IMR-90 (cell line): ENCODE measurements at regions not wholly inside any gene's neighbourhood (a gene's known extent, or its start where the extent isn't known, plus 50 kb on each side); places are given as distances from the start of the nearest gene placed in this dataset.

ENCODE experiments used
- ATAC-seq: fragments of 200-7000 bp; cut with Tn5 transposase; 2 replicates; pipeline ENCODE4 v1.9.1; 2020; ENCODE audit warnings: low read depth, mild to moderate bottlenecking, moderate library complexity
- BruUV-seq: library from RNA; stranded (reverse); fragments of 400-500 nt; replicated peaks from 2 replicates; lab custom pipeline; 2021; lab: Mats Ljungman, UMichigan
- CTCF ChIA-PET: fragments of 300-600 bp; formaldehyde crosslinking; extraction: SDS; loops from one replicate; lab custom pipeline; 2021; ENCODE audit warnings: antibody characterized with exemption; lab: Yijun Ruan, JAX
- POLR2A ChIA-PET: fragments of 300-600 bp; sonication (Branson Sonifier 250); formaldehyde crosslinking; loops from one replicate; lab custom pipeline; 2022; ENCODE audit warnings: antibody characterized with exemption; ENCODE audit not compliant: unreplicated experiment; lab: Charles Lee
- DNase-seq: peaks from one replicate; pipeline ENCODE4 v3.0.0; 2013
- H2AFZ ChIP-seq: replicated peaks from 2 replicates; pipeline ENCODE3; 2013; ENCODE audit warnings: low read length, mild to moderate bottlenecking; ENCODE audit not compliant: poor library complexity
- H2AK5ac ChIP-seq: 2 replicates; pipeline ENCODE4 v1.6.1; 2013; ENCODE audit warnings: low read depth, low read length, inconsistent platforms
- H2AK9ac ChIP-seq: replicated peaks from 2 replicates; pipeline ENCODE3; 2013; ENCODE audit warnings: mild to moderate bottlenecking, low read depth, low read length, moderate library complexity; ENCODE audit not compliant: poor library complexity
- H2BK120ac ChIP-seq: 2 replicates; pipeline ENCODE4 v1.6.1; 2013; ENCODE audit warnings: low read depth, low read length, inconsistent platforms
- H2BK15ac ChIP-seq: 3 replicates; pipeline ENCODE4 v1.6.1; 2013; ENCODE audit warnings: low read depth, low read length, inconsistent platforms
- H2BK20ac ChIP-seq: 2 replicates; pipeline ENCODE4 v1.6.1; 2013; ENCODE audit warnings: low read depth, mild to moderate bottlenecking, inconsistent platforms, low read length, moderate library complexity
- H2BK5ac ChIP-seq: 2 replicates; pipeline ENCODE4 v1.6.1; 2013; ENCODE audit warnings: mild to moderate bottlenecking, low read depth, low read length, inconsistent platforms; ENCODE audit not compliant: poor library complexity, severe bottlenecking
- H3K14ac ChIP-seq: replicated peaks from 2 replicates; pipeline ENCODE4 v1.6.1; 2013; ENCODE audit warnings: low read depth, low read length, inconsistent platforms
- H3K18ac ChIP-seq: 2 replicates; pipeline ENCODE4 v1.6.1; 2013; ENCODE audit warnings: low read depth, low read length, control low read depth
- H3K23ac ChIP-seq: 2 replicates; pipeline ENCODE4 v1.6.1; 2013; ENCODE audit warnings: low read depth, low read length, inconsistent platforms
- H3K27ac ChIP-seq: 2 replicates; pipeline ENCODE4 v1.5.1; 2013; ENCODE audit warnings: mild to moderate bottlenecking, control low read depth, low read length; ENCODE audit not compliant: insufficient read depth
- H3K27me3 ChIP-seq: 2 replicates; pipeline ENCODE4 v1.6.1; 2013; ENCODE audit warnings: low read length; ENCODE audit not compliant: control insufficient read depth, insufficient read depth
- H3K36me3 ChIP-seq: 2 replicates; pipeline ENCODE4 v1.6.1; 2013; ENCODE audit warnings: low read length, mixed read lengths; ENCODE audit not compliant: control insufficient read depth, insufficient read depth
- H3K4ac ChIP-seq: 2 replicates; pipeline ENCODE4 v1.6.1; 2013; ENCODE audit warnings: low read depth, low read length, inconsistent platforms
- H3K4me1 ChIP-seq: 2 replicates; pipeline ENCODE4 v1.6.1; 2013; ENCODE audit warnings: low read length, mixed read lengths; ENCODE audit not compliant: control insufficient read depth, insufficient read depth
- H3K4me2 ChIP-seq: 2 replicates; pipeline ENCODE4 v1.6.1; 2013; ENCODE audit warnings: low read depth, mild to moderate bottlenecking, control low read depth, low read length, moderate library complexity
- H3K4me3 ChIP-seq: 2 replicates; pipeline ENCODE4 v1.5.1; 2013; ENCODE audit warnings: low read depth, mild to moderate bottlenecking, control low read depth, low read length, moderate library complexity; ENCODE audit not compliant: insufficient read depth
- H3K56ac ChIP-seq: 2 replicates; pipeline ENCODE4 v1.6.1; 2013; ENCODE audit warnings: low read length, inconsistent platforms; ENCODE audit not compliant: insufficient read depth; ENCODE audit errors: extremely low read depth
- H3K79me1 ChIP-seq, 2 experiments: 2 replicates each; pipeline ENCODE4 v1.6.1; 2013; ENCODE audit warnings: low read length in 2 of 2, inconsistent platforms in 1 of 2, low read depth in 1 of 2
- H3K9ac ChIP-seq: 2 replicates; pipeline ENCODE4 v1.6.1; 2013; ENCODE audit warnings: low read depth, low read length, control low read depth
- H3K9me1 ChIP-seq: 2 replicates; pipeline ENCODE4 v1.6.1; 2013; ENCODE audit warnings: low read length, inconsistent platforms; ENCODE audit not compliant: insufficient read depth
- H3K9me3 ChIP-seq: 2 replicates; pipeline ENCODE4 v1.6.1; 2013; ENCODE audit warnings: low read length; ENCODE audit not compliant: control insufficient read depth, insufficient read depth
- H4K20me1 ChIP-seq: 2 replicates; pipeline ENCODE4 v1.6.1; 2013; ENCODE audit warnings: low read length, inconsistent platforms; ENCODE audit not compliant: insufficient read depth
- H4K5ac ChIP-seq: 2 replicates; pipeline ENCODE4 v1.6.1; 2013; ENCODE audit warnings: mild to moderate bottlenecking, low read depth, low read length, control low read depth
- H4K8ac ChIP-seq, 2 experiments: 2 replicates each; pipeline ENCODE4 v1.6.1; 2013; ENCODE audit warnings: low read depth in 2 of 2, low read length in 2 of 2, control low read depth in 1 of 2, inconsistent platforms in 1 of 2
- H4K91ac ChIP-seq: 2 replicates; pipeline ENCODE4 v1.6.1; 2013; ENCODE audit warnings: low read depth, low read length, inconsistent platforms; ENCODE audit not compliant: insufficient read depth
- BHLHE40 ChIP-seq: fragments of 150-350 bp; IDR thresholded peaks from 2 replicates; pipeline ENCODE4 v1.6.1; 2016; ENCODE audit warnings: mild to moderate bottlenecking, low read depth, low read length
- CEBPB ChIP-seq: IDR thresholded peaks from 2 replicates; pipeline ENCODE4 v1.6.1; 2012; ENCODE audit warnings: low read depth, low read length, improper control_type of control experiment
- CHD1 ChIP-seq: IDR thresholded peaks from 2 replicates; pipeline ENCODE4 v1.6.1; 2012; ENCODE audit warnings: low read depth, low read length, improper control_type of control experiment
- ELK1 ChIP-seq: fragments of 150-350 bp; IDR thresholded peaks from 2 replicates; pipeline ENCODE4 v1.6.1; 2016; ENCODE audit warnings: low read depth, mild to moderate bottlenecking, low read length, moderate library complexity, borderline replicate concordance
- FOS ChIP-seq: fragments of 150-350 bp; IDR thresholded peaks from 2 replicates; pipeline ENCODE4 v1.6.1; 2016; ENCODE audit warnings: low read depth, low read length
- MAFK ChIP-seq: IDR thresholded peaks from 2 replicates; pipeline ENCODE4 v1.6.1; 2012; ENCODE audit warnings: low read depth, low read length, improper control_type of control experiment
- MAZ ChIP-seq: IDR thresholded peaks from 2 replicates; pipeline ENCODE4 v1.6.1; 2012; ENCODE audit warnings: low read depth, mild to moderate bottlenecking, low read length, improper control_type of control experiment, moderate library complexity, borderline replicate concordance
- MXI1 ChIP-seq: IDR thresholded peaks from 2 replicates; pipeline ENCODE4 v1.6.1; 2012; ENCODE audit warnings: low read depth, mild to moderate bottlenecking, low read length, moderate library complexity, borderline replicate concordance
- NFE2L2 ChIP-seq: fragments of 150-350 bp; IDR thresholded peaks from 2 replicates; pipeline ENCODE4 v1.6.1; 2016; ENCODE audit warnings: low read depth, mild to moderate bottlenecking, low read length
- POLR2A ChIP-seq: IDR thresholded peaks from 2 replicates; pipeline ENCODE4 v1.6.1; 2012; ENCODE audit warnings: mild to moderate bottlenecking, low read depth, low read length
- RAD21 ChIP-seq: IDR thresholded peaks from 2 replicates; pipeline ENCODE4 v1.6.1; 2012; ENCODE audit warnings: low read length, improper control_type of control experiment
- RCOR1 ChIP-seq: IDR thresholded peaks from 2 replicates; pipeline ENCODE4 v1.6.1; 2012; ENCODE audit warnings: mild to moderate bottlenecking, low read length, improper control_type of control experiment; ENCODE audit not compliant: insufficient replicate concordance
- RFX5 ChIP-seq: IDR thresholded peaks from 2 replicates; pipeline ENCODE4 v1.8.0; 2012; ENCODE audit warnings: low read depth, mild to moderate bottlenecking, low read length, moderate library complexity
- SMC3 ChIP-seq: fragments of 150-350 bp; IDR thresholded peaks from 2 replicates; pipeline ENCODE4 v1.6.1; 2016; ENCODE audit warnings: low read depth, mild to moderate bottlenecking, antibody characterized with exemption, low read length, moderate library complexity
- USF2 ChIP-seq: fragments of 150-350 bp; IDR thresholded peaks from 2 replicates; pipeline ENCODE4 v1.6.1; 2017; ENCODE audit warnings: mild to moderate bottlenecking, antibody characterized with exemption, low read length, low read depth
- WGBS, 2 experiments: methylation state at CpG; one replicate each; pipeline versions ENCODE4 v1.1.5 to v1.1.7; 2013; ENCODE audit warnings: missing lambda C conversion rate in 2 of 2; ENCODE audit not compliant: insufficient read length in 1 of 2; ENCODE audit errors: extremely low coverage in 2 of 2; 5-methylcytosine and 5-hydroxymethylcytosine counted together
- dilution Hi-C: fragments of 300-500 bp; cut with HindIII; formaldehyde crosslinking; loops from one replicate; pipeline ENCODE4 v1.14.3; 2018; ENCODE audit warnings: low sequenced_read_pairs; ENCODE audit not compliant: unreplicated experiment
- in situ Hi-C: fragments of 300-500 bp; cut with MboI; formaldehyde crosslinking; loops from 3 replicates; pipeline ENCODE4 v1.14.3; 2019; ENCODE audit warnings: low sequenced_read_pairs, inconsistent platforms, mixed read lengths
- intact Hi-C: fragments of 100-400 bp; cut with micrococcal nuclease; formaldehyde crosslinking; loops from 2 replicates; pipeline ENCODE4 v1.10.0; 2022
- TF ChIP-seq, protein P1 (sequence below): conservative IDR thresholded peaks from 2 replicates; pipeline ENCODE4 v1.5.1; 2012; ENCODE audit warnings: mild to moderate bottlenecking, low read depth, low read length, improper control_type of control experiment

- H3K9ac ChIP-seq = no peak overlapping the region
- no peak overlapping the region for H3K23ac ChIP-seq
- H3K27ac ChIP-seq = no peak overlapping the region
- no peak overlapping the region for H2AFZ ChIP-seq
- peaks cover 6% of the 10 kb centered on the region for H3K27me3 ChIP-seq
- H2BK5ac ChIP-seq = no peak overlapping the region
- intact Hi-C loops = no loop called here
- no peak overlapping the region for H3K56ac ChIP-seq
- TF ChIP-seq NFE2L2 (no peak), RFX5 (no peak), CHD1 (no peak), RCOR1 (no peak), USF2 (no peak), MAZ (no peak), SMC3 (no peak), FOS (no peak), BHLHE40 (no peak), CEBPB (no peak), MXI1 (no peak), ELK1 (no peak), POLR2A (no peak), RAD21 (no peak), MAFK (no peak)
- TF ChIP-seq, protein P1, sequence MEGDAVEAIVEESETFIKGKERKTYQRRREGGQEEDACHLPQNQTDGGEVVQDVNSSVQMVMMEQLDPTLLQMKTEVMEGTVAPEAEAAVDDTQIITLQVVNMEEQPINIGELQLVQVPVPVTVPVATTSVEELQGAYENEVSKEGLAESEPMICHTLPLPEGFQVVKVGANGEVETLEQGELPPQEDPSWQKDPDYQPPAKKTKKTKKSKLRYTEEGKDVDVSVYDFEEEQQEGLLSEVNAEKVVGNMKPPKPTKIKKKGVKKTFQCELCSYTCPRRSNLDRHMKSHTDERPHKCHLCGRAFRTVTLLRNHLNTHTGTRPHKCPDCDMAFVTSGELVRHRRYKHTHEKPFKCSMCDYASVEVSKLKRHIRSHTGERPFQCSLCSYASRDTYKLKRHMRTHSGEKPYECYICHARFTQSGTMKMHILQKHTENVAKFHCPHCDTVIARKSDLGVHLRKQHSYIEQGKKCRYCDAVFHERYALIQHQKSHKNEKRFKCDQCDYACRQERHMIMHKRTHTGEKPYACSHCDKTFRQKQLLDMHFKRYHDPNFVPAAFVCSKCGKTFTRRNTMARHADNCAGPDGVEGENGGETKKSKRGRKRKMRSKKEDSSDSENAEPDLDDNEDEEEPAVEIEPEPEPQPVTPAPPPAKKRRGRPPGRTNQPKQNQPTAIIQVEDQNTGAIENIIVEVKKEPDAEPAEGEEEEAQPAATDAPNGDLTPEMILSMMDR = no peak
- H3K9me1 ChIP-seq = no peaks in the 10 kb centered on the region
- no peak overlapping the region for H3K4ac ChIP-seq
- dilution Hi-C loops = no loop called here
- no peak overlapping the region for H2AK9ac ChIP-seq
- H4K5ac ChIP-seq = no peak overlapping the region
- no peaks in the 10 kb centered on the region for H3K9me3 ChIP-seq
- WGBS, 2 experiments = 70% methylated on average over 2 of the region's 10 CpGs; no CpG with 5 or more reads in 1 of the 2 experiments
- BruUV-seq = no TSS peak
- H2BK20ac ChIP-seq = no peak overlapping the region
- in situ Hi-C loops = no loop called here
- ATAC-seq (no peak), DNase-seq (no peak)
- no peak overlapping the region for H4K8ac ChIP-seq
- CTCF ChIA-PET = interaction anchor here (0.6 kb wide), 1 partner anchor 273 kb away, joined by 4 read pairs; no protein-coding TSS in a partner anchor
- H3K79me1 ChIP-seq = no peaks in the 10 kb centered on the region
- H3K4me2 ChIP-seq = no peak overlapping the region
- H2BK120ac ChIP-seq = no peak overlapping the region
- no peak overlapping the region for H4K91ac ChIP-seq
- H3K4me3 ChIP-seq = no peak overlapping the region
- H3K36me3 ChIP-seq = no peaks in the 10 kb centered on the region
- H3K4me1 ChIP-seq = no peaks in the 10 kb centered on the region
- H3K18ac ChIP-seq = no peak overlapping the region
- H3K14ac ChIP-seq = no peak overlapping the region
- no peaks in the 10 kb centered on the region for H4K20me1 ChIP-seq
- H2AK5ac ChIP-seq = no peak overlapping the region
- POLR2A ChIA-PET = interaction anchor here (0.6 kb wide), 1 partner anchor 12 kb away, joined by 4 read pairs; no protein-coding TSS in a partner anchor
- no peak overlapping the region for H2BK15ac ChIP-seq
These were observed 179.6 kb downstream of the TBX5 start for GRCh38 chr12:114226241-114226928.
